ENCODE measurements at regions not wholly inside any gene's neighbourhood (a gene's known extent, or its start where the extent isn't known, plus 50 kb on each side); places are given as distances from the start of the nearest gene placed in this dataset.

DNA sequence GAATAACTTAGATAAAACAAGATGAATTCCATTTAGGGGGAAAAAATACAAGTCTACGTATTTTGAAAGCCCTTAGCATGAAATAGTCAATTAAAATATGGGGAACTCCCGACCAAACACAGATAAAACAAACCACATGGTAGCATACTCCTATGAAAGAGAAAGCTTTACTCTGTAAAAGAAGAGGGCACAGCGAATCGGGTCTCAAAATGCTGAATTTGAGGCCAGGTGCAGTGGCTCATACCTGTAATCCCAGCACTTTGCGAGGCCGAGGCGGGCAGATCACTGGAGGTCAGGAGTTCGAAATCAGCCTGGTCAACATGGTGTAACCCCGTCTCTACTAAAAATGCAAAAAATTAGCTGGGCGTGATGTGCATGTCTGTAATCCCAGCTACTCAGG, 116.9 kb upstream of the TIAM1 start:
- no peak for TF ChIP-seq CEBPB (IDR thresholded peaks at IDR 0.05; ENCODE audit: borderline replicate concordance in 1 of 2, low read depth in 2 of 2, low read length in 2 of 2)
- TF ChIP-seq, protein P1, sequence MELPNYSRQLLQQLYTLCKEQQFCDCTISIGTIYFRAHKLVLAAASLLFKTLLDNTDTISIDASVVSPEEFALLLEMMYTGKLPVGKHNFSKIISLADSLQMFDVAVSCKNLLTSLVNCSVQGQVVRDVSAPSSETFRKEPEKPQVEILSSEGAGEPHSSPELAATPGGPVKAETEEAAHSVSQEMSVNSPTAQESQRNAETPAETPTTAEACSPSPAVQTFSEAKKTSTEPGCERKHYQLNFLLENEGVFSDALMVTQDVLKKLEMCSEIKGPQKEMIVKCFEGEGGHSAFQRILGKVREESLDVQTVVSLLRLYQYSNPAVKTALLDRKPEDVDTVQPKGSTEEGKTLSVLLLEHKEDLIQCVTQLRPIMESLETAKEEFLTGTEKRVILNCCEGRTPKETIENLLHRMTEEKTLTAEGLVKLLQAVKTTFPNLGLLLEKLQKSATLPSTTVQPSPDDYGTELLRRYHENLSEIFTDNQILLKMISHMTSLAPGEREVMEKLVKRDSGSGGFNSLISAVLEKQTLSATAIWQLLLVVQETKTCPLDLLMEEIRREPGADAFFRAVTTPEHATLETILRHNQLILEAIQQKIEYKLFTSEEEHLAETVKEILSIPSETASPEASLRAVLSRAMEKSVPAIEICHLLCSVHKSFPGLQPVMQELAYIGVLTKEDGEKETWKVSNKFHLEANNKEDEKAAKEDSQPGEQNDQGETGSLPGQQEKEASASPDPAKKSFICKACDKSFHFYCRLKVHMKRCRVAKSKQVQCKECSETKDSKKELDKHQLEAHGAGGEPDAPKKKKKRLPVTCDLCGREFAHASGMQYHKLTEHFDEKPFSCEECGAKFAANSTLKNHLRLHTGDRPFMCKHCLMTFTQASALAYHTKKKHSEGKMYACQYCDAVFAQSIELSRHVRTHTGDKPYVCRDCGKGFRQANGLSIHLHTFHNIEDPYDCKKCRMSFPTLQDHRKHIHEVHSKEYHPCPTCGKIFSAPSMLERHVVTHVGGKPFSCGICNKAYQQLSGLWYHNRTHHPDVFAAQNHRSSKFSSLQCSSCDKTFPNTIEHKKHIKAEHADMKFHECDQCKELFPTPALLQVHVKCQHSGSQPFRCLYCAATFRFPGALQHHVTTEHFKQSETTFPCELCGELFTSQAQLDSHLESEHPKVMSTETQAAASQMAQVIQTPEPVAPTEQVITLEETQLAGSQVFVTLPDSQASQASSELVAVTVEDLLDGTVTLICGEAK (IDR thresholded peaks at IDR 0.05; ENCODE audit: borderline replicate concordance) = no peak
- no peak for TF ChIP-seq EP300 (IDR thresholded peaks at IDR 0.05; ENCODE audit: borderline replicate concordance in 1 of 2, control insufficient read depth in 1 of 2, low read depth in 2 of 2, low read length in 2 of 2)
- no peak for TF ChIP-seq RCOR1 (conservative IDR thresholded peaks at IDR 0.05; ENCODE audit: low read depth, low read length)
- no peak for TF ChIP-seq ATF3 (IDR thresholded peaks at IDR 0.05; ENCODE audit: borderline replicate concordance, extremely low read depth, low read depth, low read length)
- no peak for TF ChIP-seq BACH1 (IDR thresholded peaks at IDR 0.05; ENCODE audit: borderline replicate concordance)
- TF ChIP-seq NR2C2 (IDR thresholded peaks at IDR 0.05; ENCODE audit: borderline replicate concordance, control insufficient read depth, insufficient read length, low read depth) = no peak
- TF ChIP-seq MTA3 (IDR thresholded peaks at IDR 0.05; ENCODE audit: borderline replicate concordance, low read length) = no peak
- TF ChIP-seq CREB1 (IDR thresholded peaks at IDR 0.05; ENCODE audit: low read depth) = no peak
- TF ChIP-seq, protein P2, sequence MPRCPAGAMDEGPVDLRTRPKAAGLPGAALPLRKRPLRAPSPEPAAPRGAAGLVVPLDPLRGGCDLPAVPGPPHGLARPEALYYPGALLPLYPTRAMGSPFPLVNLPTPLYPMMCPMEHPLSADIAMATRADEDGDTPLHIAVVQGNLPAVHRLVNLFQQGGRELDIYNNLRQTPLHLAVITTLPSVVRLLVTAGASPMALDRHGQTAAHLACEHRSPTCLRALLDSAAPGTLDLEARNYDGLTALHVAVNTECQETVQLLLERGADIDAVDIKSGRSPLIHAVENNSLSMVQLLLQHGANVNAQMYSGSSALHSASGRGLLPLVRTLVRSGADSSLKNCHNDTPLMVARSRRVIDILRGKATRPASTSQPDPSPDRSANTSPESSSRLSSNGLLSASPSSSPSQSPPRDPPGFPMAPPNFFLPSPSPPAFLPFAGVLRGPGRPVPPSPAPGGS (IDR thresholded peaks at IDR 0.05; ENCODE audit: borderline replicate concordance, insufficient read depth, low read depth, low read length, poor library complexity, severe bottlenecking) = no peak
- TF ChIP-seq GABPA (IDR thresholded peaks at IDR 0.05; ENCODE audit: low read depth) = no peak
- no peak for TF ChIP-seq POLR2A (IDR thresholded peaks at IDR 0.05; ENCODE audit: low read depth, low read length)
- TF ChIP-seq, protein P3, sequence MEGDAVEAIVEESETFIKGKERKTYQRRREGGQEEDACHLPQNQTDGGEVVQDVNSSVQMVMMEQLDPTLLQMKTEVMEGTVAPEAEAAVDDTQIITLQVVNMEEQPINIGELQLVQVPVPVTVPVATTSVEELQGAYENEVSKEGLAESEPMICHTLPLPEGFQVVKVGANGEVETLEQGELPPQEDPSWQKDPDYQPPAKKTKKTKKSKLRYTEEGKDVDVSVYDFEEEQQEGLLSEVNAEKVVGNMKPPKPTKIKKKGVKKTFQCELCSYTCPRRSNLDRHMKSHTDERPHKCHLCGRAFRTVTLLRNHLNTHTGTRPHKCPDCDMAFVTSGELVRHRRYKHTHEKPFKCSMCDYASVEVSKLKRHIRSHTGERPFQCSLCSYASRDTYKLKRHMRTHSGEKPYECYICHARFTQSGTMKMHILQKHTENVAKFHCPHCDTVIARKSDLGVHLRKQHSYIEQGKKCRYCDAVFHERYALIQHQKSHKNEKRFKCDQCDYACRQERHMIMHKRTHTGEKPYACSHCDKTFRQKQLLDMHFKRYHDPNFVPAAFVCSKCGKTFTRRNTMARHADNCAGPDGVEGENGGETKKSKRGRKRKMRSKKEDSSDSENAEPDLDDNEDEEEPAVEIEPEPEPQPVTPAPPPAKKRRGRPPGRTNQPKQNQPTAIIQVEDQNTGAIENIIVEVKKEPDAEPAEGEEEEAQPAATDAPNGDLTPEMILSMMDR (IDR thresholded peaks at IDR 0.05 in 2 of 3, conservative IDR thresholded peaks at IDR 0.05 in 1 of 3; ENCODE audit: control insufficient read depth in 2 of 3, extremely low read depth in 1 of 3, insufficient read depth in 1 of 3, low read depth in 3 of 3, low read length in 3 of 3) = no peak
